GM18520 (cell line): ENCODE measurements at regions not wholly inside any gene's neighbourhood (a gene's known extent, or its start where the extent isn't known, plus 50 kb on each side); places are given as distances from the start of the nearest gene placed in this dataset.
"Not testable (repeated sequence)": the region's sequence is repeated elsewhere in the genome, so short reads cannot be mapped to it uniquely, and the experiment has no call there.

Experiments
- ATAC-seq: cut with Tn5 transposase; IDR thresholded peaks from one replicate; pipeline ENCODE4 v1.9.1; 2021; ENCODE audit not compliant: unreplicated experiment

DNA sequence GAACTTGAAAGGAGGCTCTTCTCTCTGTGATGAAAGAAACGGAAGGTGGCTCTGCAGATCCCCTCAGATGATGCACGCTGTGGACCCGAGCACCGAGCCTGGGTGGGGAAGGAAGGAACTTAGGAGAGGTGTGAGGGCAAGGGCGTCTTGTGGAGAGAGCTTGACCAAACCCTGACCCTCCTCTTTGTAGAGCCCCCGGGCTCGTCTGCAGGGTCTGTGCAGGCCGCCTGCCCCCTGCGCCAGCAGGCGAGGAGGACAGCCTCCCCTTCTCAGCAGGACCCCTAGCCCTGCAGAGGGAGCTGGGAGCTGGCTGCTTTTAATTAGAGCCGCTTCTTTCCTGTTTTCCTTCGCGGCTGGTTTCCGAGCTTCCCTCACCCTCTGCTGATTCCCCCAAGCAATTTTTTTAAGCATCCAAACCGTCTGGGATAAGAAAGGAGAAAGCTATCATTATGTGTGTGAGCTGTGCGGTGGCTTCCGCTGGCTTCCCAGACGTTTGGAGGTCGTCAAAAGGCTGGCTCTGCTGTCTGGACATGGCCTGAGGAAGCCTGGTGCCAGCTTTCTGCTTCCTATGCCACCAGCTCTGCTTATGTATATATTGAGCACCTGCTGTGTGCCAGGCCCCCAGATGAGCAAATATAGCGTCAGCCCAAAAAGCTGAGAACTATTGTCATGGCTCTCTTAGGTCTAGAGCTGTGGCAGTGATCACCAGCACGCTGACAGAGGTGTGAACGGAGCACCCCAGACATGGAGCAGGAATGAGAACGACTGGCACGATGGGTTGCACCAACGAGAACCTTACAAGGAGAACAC, 160.2 kb upstream of the IRF2BP2 start:
- ATAC-seq, result no peak

DNA sequence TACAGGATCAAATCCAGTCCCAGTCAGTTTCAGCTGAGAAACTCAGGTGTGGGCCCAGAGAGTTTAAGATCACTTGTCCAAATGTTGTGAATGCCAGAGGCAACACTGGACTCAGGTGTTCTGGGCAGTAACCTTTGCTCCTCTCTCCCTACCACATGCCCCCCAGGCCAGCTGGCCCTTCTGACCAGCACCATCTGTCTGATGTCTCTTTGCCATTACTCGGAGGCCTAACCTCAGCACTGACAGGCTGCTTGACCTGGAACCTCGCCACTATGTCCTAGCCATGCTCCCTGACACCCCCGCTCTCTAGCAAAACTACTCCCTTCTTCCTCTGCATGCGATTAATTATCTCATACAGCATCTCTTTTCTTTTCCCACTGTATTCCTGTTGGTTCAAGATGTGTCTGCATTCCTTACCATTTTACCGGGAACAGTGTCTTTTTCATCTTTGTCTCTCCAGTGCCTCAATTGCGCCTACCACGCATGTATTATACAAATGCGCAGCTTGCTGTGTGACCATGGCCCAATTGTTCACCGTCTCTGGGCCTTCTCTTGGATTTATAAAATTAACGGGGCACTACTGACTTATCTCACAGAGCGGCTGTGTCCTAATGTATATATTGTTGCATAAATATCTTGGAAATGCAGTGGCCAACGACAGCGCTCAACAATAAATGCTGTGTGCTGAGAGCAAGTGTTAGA, 159.5 kb upstream of the IRF2BP2 start:
- ATAC-seq, result no peak

DNA sequence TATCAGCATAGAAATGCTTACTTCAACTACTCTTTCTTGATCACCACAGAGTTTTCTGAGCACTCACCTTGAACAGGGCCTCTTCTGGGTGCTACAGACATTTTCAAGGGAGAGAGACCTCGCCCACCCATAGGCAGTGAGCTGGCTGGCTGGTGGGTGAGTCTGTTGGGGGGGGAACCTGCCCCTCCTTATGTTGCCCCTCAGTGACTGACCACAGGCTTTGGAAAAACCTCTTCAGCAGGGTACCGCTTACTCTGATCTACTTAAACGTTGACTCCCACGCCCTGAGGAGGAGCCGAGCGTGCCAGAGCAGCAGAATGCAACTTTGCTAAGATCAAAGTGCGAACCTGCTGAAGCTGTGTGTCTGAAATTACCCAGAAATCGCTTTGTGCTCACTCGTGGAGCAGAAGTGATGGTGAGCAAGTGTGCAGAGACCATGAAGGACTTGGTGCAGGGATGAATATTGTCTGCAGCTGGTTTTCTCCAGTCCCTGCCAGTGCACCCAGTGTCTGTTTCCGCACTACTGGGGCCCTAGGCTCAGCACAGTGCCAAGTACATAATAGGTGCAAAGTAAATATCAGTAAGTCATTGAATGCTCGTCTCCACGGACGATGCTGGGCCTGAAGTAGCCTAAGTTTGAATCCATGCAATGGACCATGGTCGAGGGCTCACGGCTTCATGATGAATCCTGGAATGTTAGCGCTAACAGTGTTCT, 158.7 kb upstream of the IRF2BP2 start:
- no peak for ATAC-seq

DNA sequence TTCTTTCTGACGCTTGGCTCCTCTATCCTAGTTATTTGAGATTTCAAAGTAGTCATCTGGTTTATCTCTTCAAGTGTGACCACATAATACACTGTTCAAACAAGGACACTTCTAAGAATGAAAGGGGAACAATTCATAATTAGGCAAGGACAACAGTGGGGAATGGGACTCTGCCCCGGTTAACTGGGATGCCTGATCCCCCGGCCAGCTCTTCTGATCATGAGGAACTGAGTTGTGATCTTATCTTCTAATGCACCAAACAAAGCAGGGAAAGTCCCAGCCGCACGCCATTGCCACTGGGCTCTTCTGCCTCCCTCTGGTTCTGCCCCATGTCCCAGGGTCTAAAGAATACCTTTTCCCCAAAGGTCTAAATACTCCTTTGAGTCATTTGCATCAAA, 158.2 kb upstream of the IRF2BP2 start:
- ATAC-seq, result no peak

DNA sequence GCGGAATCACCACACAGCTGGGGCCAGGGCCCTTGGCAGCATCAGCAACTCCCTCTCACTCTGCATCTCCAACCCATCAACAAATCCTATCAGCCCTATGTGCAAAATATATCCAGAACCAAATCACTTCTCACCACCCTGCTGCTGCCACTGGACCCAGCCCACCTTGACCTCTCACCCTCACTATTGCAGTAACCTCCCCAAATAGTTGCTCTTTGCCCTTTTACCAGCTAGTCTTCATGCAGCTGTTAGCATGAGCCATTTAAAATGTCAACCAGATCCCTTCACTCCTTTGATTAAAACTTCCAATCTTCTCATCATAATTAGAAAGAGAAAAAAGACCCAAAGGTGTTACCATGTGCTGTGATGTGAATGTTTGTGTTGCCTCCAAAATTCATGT, 155.7 kb upstream of the IRF2BP2 start:
- ATAC-seq, result no peak

DNA sequence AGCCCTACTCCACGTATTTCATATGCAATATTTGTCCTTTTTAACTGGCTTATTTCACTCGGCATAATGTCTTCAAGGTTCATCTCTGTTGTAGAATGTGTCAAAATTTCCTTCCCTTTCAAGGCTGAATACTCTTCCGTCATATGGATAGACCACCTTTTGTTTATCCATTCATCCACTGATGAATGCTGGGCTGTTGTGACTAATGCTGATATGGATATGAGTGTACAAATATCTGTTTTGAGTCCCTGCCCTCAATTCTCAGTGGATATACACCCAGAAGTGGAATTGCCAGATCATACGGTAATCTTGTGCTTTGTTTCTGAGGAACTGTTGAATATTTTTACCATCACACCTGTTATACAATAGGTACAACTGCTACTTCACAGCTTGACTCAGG, 155.2 kb upstream of the IRF2BP2 start:
- ATAC-seq, result no peak

DNA sequence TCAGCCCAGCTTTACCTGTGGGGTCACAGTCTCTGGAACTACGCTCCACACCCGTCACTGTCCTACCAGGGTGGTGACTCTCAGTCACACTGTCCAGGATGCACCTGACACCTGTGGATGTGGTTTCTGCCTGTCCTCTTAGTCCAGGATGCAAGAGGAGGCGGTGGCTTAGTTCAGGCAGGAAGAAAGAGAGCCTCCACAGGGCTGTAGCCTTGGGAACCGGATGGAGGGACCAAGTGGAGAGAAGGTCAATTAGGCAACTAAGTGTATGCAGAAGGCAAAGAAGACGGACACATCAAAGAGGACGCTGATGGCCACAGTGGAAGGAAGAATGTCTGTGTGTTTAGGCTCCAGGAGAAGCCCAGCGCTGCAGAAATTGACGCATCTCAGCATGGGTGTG, 153.9 kb upstream of the IRF2BP2 start:
- no peak for ATAC-seq

DNA sequence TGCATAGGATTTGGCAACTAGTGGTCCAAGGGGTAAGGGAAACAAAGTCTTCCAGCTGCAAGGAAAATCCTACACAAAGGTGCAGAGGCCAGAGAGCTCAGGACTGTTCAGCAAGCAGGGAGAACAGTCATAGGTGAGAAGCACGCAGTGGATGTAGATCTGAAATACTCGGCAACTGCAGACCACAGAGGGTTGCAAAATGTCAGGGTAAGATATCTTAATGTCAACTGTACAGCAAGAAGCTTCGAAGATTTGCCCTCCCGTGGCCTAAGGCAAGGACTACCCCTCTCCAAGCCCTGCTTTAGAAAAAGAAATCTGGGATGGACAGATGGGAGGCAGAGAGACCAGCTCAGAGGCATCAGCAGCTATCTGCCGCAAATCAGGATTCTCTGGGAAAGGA, 153.4 kb upstream of the IRF2BP2 start:
- no peak for ATAC-seq

DNA sequence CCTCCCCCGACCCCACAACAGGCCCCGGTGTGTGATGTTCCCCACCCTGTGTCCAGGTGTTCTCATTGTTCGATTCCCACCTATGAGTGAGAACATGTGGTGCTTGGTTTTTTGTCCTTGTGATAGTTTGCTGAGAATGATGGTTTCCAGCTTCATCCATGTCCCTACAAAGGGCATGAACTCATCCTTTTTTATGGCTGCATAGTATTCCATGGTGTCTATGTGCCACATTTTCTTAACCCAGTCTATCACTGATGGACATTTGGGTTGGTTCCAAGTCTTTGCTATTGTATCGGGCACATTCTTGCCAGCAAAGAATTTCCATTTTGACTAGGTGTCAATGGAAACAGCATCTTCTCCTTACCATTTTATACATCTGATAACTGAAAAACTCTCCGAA, 152.1 kb upstream of the IRF2BP2 start:
- not testable (repeated sequence) for ATAC-seq

DNA sequence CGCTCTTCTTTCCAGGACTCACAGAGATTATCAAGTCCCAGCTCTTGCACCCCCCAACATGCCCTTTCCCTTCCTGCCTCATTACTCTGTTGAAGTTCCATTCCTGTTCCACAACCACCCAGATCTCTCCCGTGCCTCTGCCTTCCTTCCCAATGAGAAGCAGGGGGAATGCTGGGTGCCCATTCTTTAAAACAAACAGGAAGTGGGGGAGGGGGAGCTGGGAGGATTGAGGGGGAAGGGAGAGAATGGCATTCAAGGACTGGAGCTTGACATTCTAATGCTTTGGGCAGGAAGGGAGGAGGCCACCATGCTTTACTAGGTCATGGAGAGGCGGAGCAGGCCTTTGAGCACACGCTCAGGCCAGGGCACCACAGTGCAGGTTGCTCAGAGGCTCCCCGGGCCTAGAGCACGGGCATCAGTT, 150.3 kb upstream of the IRF2BP2 start:
- ATAC-seq, result no peak

DNA sequence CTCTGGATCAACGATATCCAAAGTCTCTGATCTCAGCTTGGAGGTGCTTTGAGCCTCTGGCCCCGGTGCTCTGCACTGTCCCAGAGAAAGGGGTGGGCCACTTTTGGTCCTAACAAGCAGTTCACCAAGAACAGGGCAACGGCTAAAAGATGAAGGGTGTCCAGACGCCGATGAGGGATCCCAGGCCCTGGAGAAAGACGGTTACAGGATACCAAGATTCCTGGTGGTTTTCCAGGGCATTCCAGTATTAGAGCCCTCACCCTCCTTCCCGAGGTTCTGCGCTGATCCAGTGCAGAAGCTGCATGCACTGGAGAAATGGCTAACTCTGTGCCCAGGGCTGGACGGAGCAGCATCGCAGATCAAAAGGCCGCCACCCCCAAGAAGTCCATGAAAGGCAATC, 149.9 kb upstream of the IRF2BP2 start:
- no peak for ATAC-seq

DNA sequence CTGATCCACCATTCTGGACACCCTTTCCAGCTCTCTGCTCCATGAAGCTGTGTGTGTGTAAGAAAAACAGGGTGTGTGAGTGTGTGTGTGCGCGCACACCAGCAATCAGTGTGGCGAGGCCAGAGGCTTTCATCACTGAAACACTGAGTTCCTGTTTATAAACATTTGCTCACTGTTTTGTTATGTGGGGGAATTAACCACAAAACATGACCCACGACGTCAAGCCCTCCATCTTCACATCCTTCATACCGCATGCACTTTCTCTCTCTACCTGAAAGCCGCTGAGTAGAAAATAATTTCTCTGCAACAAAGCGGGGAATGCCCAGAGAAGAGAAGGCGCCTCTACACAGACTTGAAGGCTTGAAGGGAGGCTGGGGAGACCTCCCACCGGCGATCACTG, 148.9 kb upstream of the IRF2BP2 start:
- no peak for ATAC-seq

DNA sequence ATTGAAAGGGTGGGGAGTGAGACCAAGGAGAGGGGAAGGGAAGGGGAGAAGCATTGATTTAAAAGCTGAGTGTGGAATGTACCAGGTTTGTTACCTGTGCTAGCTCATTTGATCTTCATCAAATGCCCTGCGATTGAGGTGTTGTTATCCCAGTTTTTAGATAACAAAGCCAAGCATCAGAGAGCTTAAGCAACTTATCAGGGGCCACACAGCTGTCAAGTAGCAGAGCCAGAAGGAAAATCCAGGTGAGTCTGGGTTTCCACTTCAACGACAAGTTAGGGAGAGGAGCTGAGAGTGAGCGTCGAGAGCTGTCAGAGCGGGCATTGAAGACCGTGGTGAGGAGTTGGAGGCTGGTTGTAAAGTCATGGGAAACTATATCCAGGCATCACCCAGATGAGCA, 146.9 kb upstream of the IRF2BP2 start:
- ATAC-seq, result no peak

DNA sequence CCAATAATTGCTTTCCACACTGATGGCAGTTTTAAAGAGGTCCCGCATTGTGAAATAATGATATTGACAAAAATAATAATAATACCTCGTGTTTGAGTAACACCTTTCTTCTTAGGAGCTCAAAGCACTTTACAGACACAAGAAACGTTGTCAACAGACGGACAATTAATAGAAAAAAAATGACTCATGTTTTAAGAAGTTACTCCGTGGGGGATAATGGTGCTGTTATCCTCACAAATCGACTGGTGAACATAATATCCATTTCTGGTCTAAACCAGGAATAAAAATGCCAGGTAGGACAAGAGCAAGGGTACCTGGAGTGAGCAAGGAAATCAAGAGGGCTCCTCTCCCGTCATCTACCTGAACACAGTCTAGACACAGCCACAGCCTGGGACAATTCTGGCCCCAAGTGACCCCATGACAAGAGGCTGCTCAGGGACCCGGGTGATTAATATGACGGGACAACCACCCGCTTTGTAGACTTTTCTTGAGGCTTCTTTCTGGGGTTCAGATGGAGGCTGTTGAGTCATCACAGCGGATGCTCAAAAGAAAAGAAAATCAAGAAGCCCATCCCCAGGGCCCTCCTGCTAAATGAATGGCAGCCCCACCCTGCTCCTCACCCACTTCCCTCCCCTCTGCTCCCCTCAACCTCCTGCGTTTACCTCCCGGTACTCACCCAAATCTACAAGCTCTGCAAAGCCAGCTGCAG, 146.2 kb upstream of the IRF2BP2 start:
- ATAC-seq, result no peak

DNA sequence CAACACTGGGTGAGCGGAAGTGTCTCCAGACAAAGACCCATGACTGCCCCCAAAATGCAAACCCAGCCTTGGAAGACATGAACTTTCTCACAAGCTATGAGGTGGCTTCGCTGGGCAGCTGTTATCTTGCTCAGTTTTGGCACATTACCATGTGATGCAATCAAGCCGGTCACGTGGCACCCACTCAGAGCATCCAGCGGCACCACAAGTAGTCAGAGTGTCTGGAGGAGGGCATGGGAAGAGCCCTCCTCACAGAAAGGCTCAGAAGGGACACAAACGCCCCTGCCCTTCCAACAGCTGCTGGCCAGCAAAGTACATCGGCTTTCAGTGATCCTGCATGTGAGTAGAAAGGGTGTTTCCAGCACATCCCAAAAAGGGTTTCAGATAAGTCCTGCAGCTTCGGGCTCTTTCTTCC, 145.5 kb upstream of the IRF2BP2 start:
- no peak for ATAC-seq

DNA sequence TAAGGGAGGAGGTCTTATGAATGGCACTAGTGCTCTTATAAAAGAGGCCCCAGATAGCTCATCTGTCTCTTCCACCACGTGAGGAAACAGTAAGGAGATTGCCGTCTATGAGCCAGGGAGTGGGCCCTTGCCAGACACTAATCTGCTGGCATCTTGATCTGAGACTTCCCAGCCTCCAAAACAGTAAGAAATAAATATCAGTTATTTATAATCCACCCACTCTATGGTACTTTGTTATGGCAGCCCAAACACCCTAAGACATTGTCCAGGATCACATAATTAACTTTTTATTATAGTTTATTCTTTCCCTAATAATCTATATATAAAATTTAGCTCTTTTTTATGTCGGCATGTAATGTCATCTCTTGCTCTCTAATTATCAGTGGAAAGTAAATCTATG, 144.0 kb upstream of the IRF2BP2 start:
- no peak for ATAC-seq

DNA sequence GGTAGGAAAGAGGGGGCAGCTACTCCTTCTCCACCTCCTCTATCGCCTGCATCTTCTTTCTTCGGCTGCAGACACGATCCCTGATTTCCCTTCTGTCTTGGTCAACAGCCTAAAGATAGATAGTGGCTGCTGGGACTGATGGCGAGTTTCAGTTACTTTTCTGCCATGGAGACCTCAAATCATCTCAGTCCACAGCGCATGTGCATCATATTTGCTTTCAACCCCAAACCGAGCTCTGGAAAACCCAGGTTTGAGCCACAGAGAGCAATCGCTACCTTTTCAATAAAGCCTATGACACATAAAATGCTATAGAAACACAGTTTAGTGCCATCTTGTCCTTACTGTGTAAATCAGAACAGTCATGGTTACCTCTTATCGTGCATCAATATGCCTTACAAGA, 142.9 kb upstream of the IRF2BP2 start:
- no peak for ATAC-seq

DNA sequence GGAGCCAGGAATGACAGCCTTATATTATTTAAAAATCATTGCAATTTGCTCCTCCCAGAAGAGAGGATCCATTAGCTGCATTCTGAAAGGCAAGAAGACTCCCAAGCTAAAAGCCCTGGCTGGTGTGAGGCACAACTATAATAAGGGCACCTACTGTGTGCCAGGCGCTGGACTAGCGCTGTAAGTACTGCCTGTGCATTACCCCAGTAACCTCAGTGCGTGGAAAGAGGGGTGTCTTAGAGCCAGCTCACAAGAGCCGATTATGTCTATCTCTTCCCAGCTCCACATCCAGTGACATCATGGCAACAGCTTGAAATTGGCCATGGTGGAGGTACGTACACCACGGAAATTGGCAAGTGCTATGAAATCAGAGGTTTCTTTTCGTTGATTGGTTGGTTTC, 141.7 kb upstream of the IRF2BP2 start:
- ATAC-seq, result no peak

DNA sequence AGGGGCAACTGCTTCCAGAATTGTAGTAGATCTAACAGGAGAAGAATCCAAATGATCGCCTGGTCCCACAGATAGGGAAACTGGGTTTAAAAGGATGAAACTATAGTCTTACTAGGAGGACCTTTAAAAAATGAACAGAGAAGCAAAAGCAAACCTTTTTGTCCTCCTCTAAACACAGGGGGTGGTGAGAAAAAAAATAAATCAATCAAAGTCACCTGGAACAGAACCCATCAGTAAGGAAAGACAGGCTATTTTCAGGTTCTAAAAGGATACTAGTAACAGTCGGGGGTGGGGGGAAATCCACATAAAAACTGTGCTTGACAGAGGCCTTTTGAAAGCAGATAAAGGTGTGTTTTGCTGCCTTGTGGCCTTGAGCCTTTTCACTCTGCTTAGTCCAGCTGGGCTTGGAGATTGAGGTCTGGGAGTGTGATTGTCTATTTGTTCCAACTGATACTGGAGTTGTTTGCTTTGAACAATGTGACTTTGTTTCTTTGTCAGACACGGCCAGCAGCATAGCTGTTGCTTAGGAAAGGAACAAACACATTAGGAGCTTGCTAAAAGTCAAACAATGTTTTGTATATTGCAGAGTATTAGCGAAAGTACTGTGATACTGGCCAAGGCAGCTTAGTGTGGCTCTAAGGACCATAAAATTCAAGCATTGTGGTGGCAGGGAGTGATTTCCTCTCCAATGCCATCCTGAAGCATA, 141.1 kb upstream of the IRF2BP2 start:
- no peak for ATAC-seq

DNA sequence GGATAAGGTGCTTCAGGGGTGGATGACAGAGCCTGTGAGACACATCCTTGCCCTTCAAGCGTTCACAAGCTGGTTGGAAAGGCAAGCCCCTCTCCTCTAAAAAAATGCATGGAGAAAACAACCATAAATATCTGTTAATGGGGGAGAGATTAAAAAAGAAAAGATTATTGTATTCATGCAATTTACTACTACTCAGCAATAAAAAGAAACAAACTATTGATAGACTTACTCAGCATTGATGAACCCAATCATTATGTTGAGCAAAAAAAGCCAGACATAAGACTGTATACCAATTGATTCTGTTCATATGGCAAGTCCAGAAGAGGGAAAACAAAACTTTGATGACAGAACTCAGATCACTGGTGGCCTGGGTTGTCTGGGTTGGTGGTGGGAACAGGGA, 138.7 kb upstream of the IRF2BP2 start:
- no peak for ATAC-seq

DNA sequence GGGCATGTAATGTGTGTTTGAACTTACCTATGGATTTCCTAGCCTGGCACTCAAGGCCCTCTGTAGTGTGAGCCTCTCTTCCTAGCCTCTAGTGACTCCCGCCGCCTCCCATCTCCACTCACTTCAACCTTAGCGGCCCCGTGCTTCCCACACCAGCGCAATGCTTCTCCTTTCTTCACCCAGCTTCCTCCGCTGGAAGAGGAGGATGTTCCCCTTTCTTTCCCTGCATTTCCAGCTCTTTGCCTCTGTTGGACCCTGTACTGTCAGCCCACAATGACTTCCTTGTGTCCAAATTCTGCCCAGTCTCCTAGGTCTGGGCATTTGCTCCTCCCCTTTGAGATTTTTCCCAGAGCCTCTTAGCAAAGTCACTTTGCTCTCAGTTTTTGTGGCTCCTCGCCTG, 138.1 kb upstream of the IRF2BP2 start:
- ATAC-seq, result no peak
